K562 (cell line): ENCODE measurements at regions not wholly inside any gene's neighbourhood (a gene's known extent, or its start where the extent isn't known, plus 50 kb on each side); places are given as distances from the start of the nearest gene placed in this dataset.

Source experiments
- ATAC-seq: fragments of 200-7000 bp; cut with Tn5 transposase; 3 replicates; pipeline ENCODE4 v1.9.1; 2020; ENCODE audit warnings: moderate library complexity
- BruUV-seq: library from RNA; stranded (reverse); fragments of 400-500 nt; replicated peaks from 2 replicates; lab custom pipeline; 2021; lab: Mats Ljungman, UMichigan
- CTCF ChIA-PET: fragments of 300-600 bp; formaldehyde crosslinking; extraction: SDS; loops from one replicate; lab custom pipeline; 2021; ENCODE audit warnings: low intra/inter-chr PET ratio; lab: Yijun Ruan, JAX
- POLR2A ChIA-PET: fragments of 300-600, 350-650 bp; sonication (Branson Sonifier 250); formaldehyde crosslinking; extraction: SDS; loops from one replicate; lab custom pipeline; 2021; ENCODE audit warnings: antibody characterized with exemption, inconsistent platforms; lab: Yijun Ruan, JAX
- DNase-seq, 4 experiments: peaks; one replicate each; pipeline versions ENCODE4 v3.0.0 to v3.0.0-alpha.2; 2011 to 2018; ENCODE audit warnings: low spot score in 3 of 4, mixed read lengths in 3 of 4; ENCODE audit errors: extremely low read depth in 1 of 4
- FAIRE-seq: peaks from 2 replicates; lab custom pipeline; 2011; peaks lifted over from hg19 to GRCh38; lab: Jason Lieb, UNC
- H2AFZ ChIP-seq: 2 replicates; pipeline ENCODE4 v1.6.0; 2011; ENCODE audit warnings: low read depth, low read length, control low read depth, inconsistent platforms
- H3K27ac ChIP-seq: fragments of 200-600 bp; 3 replicates; pipeline ENCODE4 v1.8.0; 2011; ENCODE audit warnings: low read depth, mild to moderate bottlenecking, control low read depth, inconsistent platforms, low read length, moderate library complexity, mixed read lengths; ENCODE audit errors: extremely low read depth
- H3K27me3 ChIP-seq, 2 experiments: fragments of 300-600 bp in 1 of 2; 2 replicates in 1 of 2; 3 replicates in 1 of 2; pipeline versions ENCODE4 v1.6.0 to v1.8.0; 2011; ENCODE audit warnings: inconsistent platforms in 2 of 2, low read length in 2 of 2, mild to moderate bottlenecking in 1 of 2, mixed read lengths in 1 of 2, moderate library complexity in 1 of 2; ENCODE audit not compliant: control insufficient read depth in 2 of 2, insufficient read depth in 2 of 2
- H3K36me3 ChIP-seq: fragments of 300-600 bp; 3 replicates; pipeline ENCODE4 v1.8.0; 2011; ENCODE audit warnings: mild to moderate bottlenecking, low read length, inconsistent platforms; ENCODE audit not compliant: control insufficient read depth, insufficient read depth
- H3K4me1 ChIP-seq, 2 experiments: fragments of 200-600 bp in 1 of 2; replicated peaks in 1 of 2; 2 replicates in 1 of 2; 3 replicates in 1 of 2; pipeline versions ENCODE4 v1.5.1 to v1.8.0; 2011; ENCODE audit warnings: inconsistent platforms in 2 of 2, low read length in 2 of 2, mild to moderate bottlenecking in 1 of 2, mixed read lengths in 1 of 2, moderate library complexity in 1 of 2; ENCODE audit not compliant: control insufficient read depth in 2 of 2, insufficient read depth in 2 of 2
- H3K4me2 ChIP-seq: 2 replicates; pipeline ENCODE4 v1.6.1; 2011; ENCODE audit warnings: low read length, control low read depth, inconsistent platforms, mixed read lengths; ENCODE audit not compliant: insufficient read depth
- H3K4me3 ChIP-seq: fragments of 200-600 bp; sonication (generic), shearing (Covaris generic); 2 replicates; pipeline ENCODE4 v1.5.1; 2016; ENCODE audit warnings: control low read depth, inconsistent platforms
- H3K79me2 ChIP-seq: fragments of 200-600 bp; 3 replicates; pipeline ENCODE4 v1.8.0; 2011; ENCODE audit warnings: low read length, inconsistent platforms; ENCODE audit not compliant: control insufficient read depth, insufficient read depth
- H3K9ac ChIP-seq, 2 experiments: 2 replicates each; pipeline versions ENCODE4 v1.6.0 to v1.6.1; 2011; ENCODE audit warnings: low read depth in 2 of 2, low read length in 2 of 2, control low read depth in 1 of 2, inconsistent platforms in 1 of 2, mild to moderate bottlenecking in 1 of 2, mixed read lengths in 1 of 2; ENCODE audit not compliant: insufficient read depth in 1 of 2
- H3K9me1 ChIP-seq: one replicate; pipeline ENCODE4 v1.6.0; 2011; ENCODE audit warnings: inconsistent platforms, mild to moderate bottlenecking, low read length, moderate library complexity; ENCODE audit not compliant: control insufficient read depth, insufficient read depth
- H3K9me3 ChIP-seq: replicated peaks from 2 replicates; pipeline ENCODE4 v1.5.1; 2011; ENCODE audit warnings: low read depth, low read length, inconsistent platforms; ENCODE audit not compliant: control insufficient read depth, insufficient read depth
- H4K20me1 ChIP-seq: replicated peaks from 2 replicates; pipeline ENCODE4 v1.6.1; 2011; ENCODE audit warnings: low read length, inconsistent platforms, mixed read lengths; ENCODE audit not compliant: control insufficient read depth, insufficient read depth
- CBX5 ChIP-seq: IDR thresholded peaks from 2 replicates; pipeline ENCODE4 v1.6.1; 2014; ENCODE audit warnings: low read depth, borderline replicate concordance
- FOXO4 ChIP-seq: fragments of 450-650 bp; formaldehyde crosslinking; IDR thresholded peaks from 2 replicates; pipeline ENCODE4 v1.4.0; 2020; ENCODE audit warnings: mild to moderate bottlenecking, moderate library complexity
- JUNB ChIP-seq: fragments of 450-650 bp; formaldehyde crosslinking; conservative IDR thresholded peaks from 2 replicates; pipeline ENCODE4 v1.4.0; 2020; ENCODE audit warnings: mild to moderate bottlenecking
- MLX ChIP-seq, 2 experiments: fragments of 450-650 bp in 1 of 2; sonication (generic) in 1 of 2; formaldehyde crosslinking; conservative IDR thresholded peaks; 2 replicates each; pipeline versions ENCODE4 v1.4.0 to v1.8.1; 2020 to 2022; ENCODE audit warnings: mild to moderate bottlenecking in 1 of 2, missing genetic modification reagents in 1 of 2
- MYNN ChIP-seq, 2 experiments: sonication (generic); formaldehyde crosslinking in 1 of 2; IDR thresholded peaks; 2 replicates each; pipeline versions ENCODE4 v1.5.0 to v1.6.1; 2016 to 2020; ENCODE audit warnings: antibody characterized with exemption in 1 of 2, missing genetic modification reagents in 1 of 2
- NCOA2 ChIP-seq, 2 experiments: fragments of 450-650 bp; IDR thresholded peaks; 2 replicates each; pipeline ENCODE4 v1.6.1; 2018; ENCODE audit warnings: mild to moderate bottlenecking in 2 of 2, moderate library complexity in 1 of 2; ENCODE audit not compliant: partially characterized antibody in 2 of 2
- SMAD2 ChIP-seq: fragments of 150-350 bp; IDR thresholded peaks from 2 replicates; pipeline ENCODE4 v1.6.1; 2014; ENCODE audit warnings: low read depth, mild to moderate bottlenecking, low read length
- TBP ChIP-seq: optimal IDR thresholded peaks from 2 replicates; pipeline ENCODE3; 2011; ENCODE audit warnings: low read depth, low read length, improper control_type of control experiment
- ZFP36 ChIP-seq: fragments of 150-350 bp; IDR thresholded peaks from 2 replicates; pipeline ENCODE4 v1.6.1; 2018; ENCODE audit warnings: low read length, low read depth; ENCODE audit not compliant: partially characterized antibody
- ZNF695 ChIP-seq: fragments of 450-650 bp; formaldehyde crosslinking; IDR thresholded peaks from 2 replicates; pipeline ENCODE4 v1.4.0; 2020; ENCODE audit warnings: mild to moderate bottlenecking, moderate library complexity
- WGBS: fragments of 100-300 bp; shearing (Covaris generic); methylation state at CpG from one replicate; pipeline ENCODE4 v1.1.6; 2016; ENCODE audit warnings: low coverage, mixed read lengths; ENCODE audit not compliant: insufficient coverage; ENCODE audit errors: missing lambda C conversion rate; 5-methylcytosine and 5-hydroxymethylcytosine counted together
- in situ Hi-C: fragments of 300-500 bp; cut with MboI; formaldehyde crosslinking; loops from 4 replicates; pipeline ENCODE4 v1.15.0; 2018; ENCODE audit warnings: inconsistent platforms, mixed read lengths
- intact Hi-C: fragments of 100-400 bp; cut with micrococcal nuclease; formaldehyde crosslinking; loops from 2 replicates; pipeline ENCODE4 v1.14.2; 2022
- TF ChIP-seq, protein P1 (sequence below): fragments of 450-650 bp; formaldehyde crosslinking; conservative IDR thresholded peaks from 2 replicates; pipeline ENCODE4 v1.4.0; 2022; ENCODE audit warnings: mild to moderate bottlenecking, missing genetic modification characterization
- TF ChIP-seq, protein P2 (sequence below): sonication (generic); formaldehyde crosslinking; IDR thresholded peaks from 2 replicates; pipeline ENCODE4 v1.8.0; 2022; ENCODE audit warnings: missing genetic modification reagents, mild to moderate bottlenecking, borderline replicate concordance

DNA sequence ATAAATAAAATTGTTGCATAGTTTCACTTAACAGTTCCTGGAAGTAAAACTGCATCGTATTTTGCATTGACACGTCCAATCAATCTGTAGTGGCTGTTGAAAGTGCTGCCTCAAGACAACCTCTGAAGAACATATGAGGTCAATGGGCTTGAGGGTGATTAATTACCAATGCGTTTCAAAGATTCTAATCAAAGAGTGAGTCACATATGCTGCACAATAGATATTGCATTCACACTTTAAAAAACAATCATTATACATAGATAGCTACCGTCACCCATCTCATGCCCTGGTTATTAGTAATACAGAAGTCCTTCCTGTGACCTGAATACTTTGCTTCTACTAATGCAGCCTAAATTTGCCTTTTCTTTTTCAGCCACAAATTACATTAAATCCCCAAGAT, 743.3 kb upstream of the SLIT2 start:
- Histone ChIP-seq H3K4me3 (no peak overlapping the region), H3K79me2 (no peaks in the 10 kb centered on the region), H3K4me2 (no peak overlapping the region), H3K27me3 (no peaks in the 10 kb centered on the region), H4K20me1 (no peaks in the 10 kb centered on the region), H3K4me1 (no peaks in the 10 kb centered on the region), H2AFZ (no peak overlapping the region), H3K9me1 (no peaks in the 10 kb centered on the region), H3K9me3 (no peaks in the 10 kb centered on the region), H3K36me3 (no peaks in the 10 kb centered on the region), H3K27ac (no peak overlapping the region), H3K9ac (no peak overlapping the region)
- POLR2A ChIA-PET, result no interaction called here
- no TSS peak for BruUV-seq
- in situ Hi-C loops (no loop called here), intact Hi-C loops (no loop called here)
- DNase-seq, result no peak
- 0% methylated on average over 4 of the region's 4 CpGs for WGBS
- FAIRE-seq, result no peak
- CTCF ChIA-PET, result no interaction called here
- ATAC-seq, result no peak
- TF ChIP-seq MYNN (IDR thresholded peaks at IDR 0.05), result no peak
- no peak for TF ChIP-seq MYNN (CRISPR knock-in tag; IDR thresholded peaks at IDR 0.05)
- no peak for TF ChIP-seq NCOA2 (IDR thresholded peaks at IDR 0.05; ENCODE audit: partially characterized antibody in 2 of 2)
- TF ChIP-seq, protein P1, sequence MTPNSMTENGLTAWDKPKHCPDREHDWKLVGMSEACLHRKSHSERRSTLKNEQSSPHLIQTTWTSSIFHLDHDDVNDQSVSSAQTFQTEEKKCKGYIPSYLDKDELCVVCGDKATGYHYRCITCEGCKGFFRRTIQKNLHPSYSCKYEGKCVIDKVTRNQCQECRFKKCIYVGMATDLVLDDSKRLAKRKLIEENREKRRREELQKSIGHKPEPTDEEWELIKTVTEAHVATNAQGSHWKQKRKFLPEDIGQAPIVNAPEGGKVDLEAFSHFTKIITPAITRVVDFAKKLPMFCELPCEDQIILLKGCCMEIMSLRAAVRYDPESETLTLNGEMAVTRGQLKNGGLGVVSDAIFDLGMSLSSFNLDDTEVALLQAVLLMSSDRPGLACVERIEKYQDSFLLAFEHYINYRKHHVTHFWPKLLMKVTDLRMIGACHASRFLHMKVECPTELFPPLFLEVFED (CRISPR knock-in tag), result no peak
- TF ChIP-seq, protein P2, sequence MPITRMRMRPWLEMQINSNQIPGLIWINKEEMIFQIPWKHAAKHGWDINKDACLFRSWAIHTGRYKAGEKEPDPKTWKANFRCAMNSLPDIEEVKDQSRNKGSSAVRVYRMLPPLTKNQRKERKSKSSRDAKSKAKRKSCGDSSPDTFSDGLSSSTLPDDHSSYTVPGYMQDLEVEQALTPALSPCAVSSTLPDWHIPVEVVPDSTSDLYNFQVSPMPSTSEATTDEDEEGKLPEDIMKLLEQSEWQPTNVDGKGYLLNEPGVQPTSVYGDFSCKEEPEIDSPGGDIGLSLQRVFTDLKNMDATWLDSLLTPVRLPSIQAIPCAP (CRISPR knock-in tag), result no peak
- no peak for TF ChIP-seq ZNF695 (CRISPR knock-in tag)
- no peak for TF ChIP-seq CBX5
- no peak for TF ChIP-seq SMAD2
- TF ChIP-seq JUNB, result no peak
- no peak for TF ChIP-seq ZFP36
- TF ChIP-seq TBP, result no peak
- TF ChIP-seq MLX (CRISPR knock-in tag; conservative IDR thresholded peaks at IDR 0.05), result no peak
- no peak for TF ChIP-seq FOXO4 (CRISPR knock-in tag)
